ENCODE measurements at regions not wholly inside any gene's neighbourhood (a gene's known extent, or its start where the extent isn't known, plus 50 kb on each side); places are given as distances from the start of the nearest gene placed in this dataset.

- no peak overlapping the region for H3K27ac Mint-ChIP-seq
- no peak overlapping the region for H3K4me3 ChIP-seq (ENCODE audit: low read length)
- H3K27ac ChIP-seq (ENCODE audit: low read length), result no peak overlapping the region
- TF ChIP-seq, protein P1, sequence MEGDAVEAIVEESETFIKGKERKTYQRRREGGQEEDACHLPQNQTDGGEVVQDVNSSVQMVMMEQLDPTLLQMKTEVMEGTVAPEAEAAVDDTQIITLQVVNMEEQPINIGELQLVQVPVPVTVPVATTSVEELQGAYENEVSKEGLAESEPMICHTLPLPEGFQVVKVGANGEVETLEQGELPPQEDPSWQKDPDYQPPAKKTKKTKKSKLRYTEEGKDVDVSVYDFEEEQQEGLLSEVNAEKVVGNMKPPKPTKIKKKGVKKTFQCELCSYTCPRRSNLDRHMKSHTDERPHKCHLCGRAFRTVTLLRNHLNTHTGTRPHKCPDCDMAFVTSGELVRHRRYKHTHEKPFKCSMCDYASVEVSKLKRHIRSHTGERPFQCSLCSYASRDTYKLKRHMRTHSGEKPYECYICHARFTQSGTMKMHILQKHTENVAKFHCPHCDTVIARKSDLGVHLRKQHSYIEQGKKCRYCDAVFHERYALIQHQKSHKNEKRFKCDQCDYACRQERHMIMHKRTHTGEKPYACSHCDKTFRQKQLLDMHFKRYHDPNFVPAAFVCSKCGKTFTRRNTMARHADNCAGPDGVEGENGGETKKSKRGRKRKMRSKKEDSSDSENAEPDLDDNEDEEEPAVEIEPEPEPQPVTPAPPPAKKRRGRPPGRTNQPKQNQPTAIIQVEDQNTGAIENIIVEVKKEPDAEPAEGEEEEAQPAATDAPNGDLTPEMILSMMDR (IDR thresholded peaks at IDR 0.05), result no peak
- H3K27me3 Mint-ChIP-seq (ENCODE audit: low read depth in 2 of 2), result peaks cover 7 to 11% of the 10 kb centered on the region in 2 donors
- H3K9me3 ChIP-seq (ENCODE audit: control insufficient read depth, insufficient read depth, low read length), result no peaks in the 10 kb centered on the region
- no peaks in the 10 kb centered on the region for H3K4me1 ChIP-seq (ENCODE audit: control insufficient read depth, insufficient read depth, low read length)
- intact Hi-C loops (cut with micrococcal nuclease), result no loop called here
- no peaks in the 10 kb centered on the region for H3K36me3 Mint-ChIP-seq
- whole genome bisulfite sequencing (ENCODE audit: insufficient coverage), result 83% methylated on average over 1 of the region's 1 CpG
- no peak for DNase-seq
- H3K4me3 Mint-ChIP-seq, result no peak overlapping the region
- H3K9me3 Mint-ChIP-seq, result no peaks in the 10 kb centered on the region
- no peaks in the 10 kb centered on the region for H3K36me3 ChIP-seq (ENCODE audit: control insufficient read depth, insufficient read depth, low read length)
- no peak for ATAC-seq
- H3K27me3 ChIP-seq (ENCODE audit: control insufficient read depth, insufficient read depth, low read length), result no peaks in the 10 kb centered on the region
- H3K4me1 Mint-ChIP-seq, result no peaks in the 10 kb centered on the region
Observed at GRCh38 chr2:23270810-23271209, 114.2 kb upstream of the KLHL29 start.

DNA sequence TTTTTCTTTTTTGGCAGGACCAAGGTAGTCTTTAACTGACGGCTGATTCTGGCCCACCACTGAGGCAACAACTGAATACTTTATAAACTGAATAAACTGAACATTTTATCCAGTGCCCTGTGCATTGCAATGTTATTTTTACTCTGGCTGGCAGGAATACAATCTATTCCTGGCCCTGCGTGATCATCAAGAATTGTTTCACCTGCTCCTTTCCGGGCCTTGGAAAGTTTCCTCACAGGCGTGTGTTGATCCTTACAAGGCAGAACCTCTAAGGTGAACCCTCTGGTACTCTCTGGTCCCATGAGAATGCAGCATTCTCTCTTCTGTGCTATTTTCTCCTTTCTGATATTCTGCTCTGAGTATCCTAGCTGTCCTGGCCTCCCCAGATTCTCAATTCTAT, 113.7 kb upstream of the KLHL29 start:
- Mint-ChIP-seq H3K27ac (no peak overlapping the region), H3K9me3 (no peaks in the 10 kb centered on the region), H3K4me1 (no peaks in the 10 kb centered on the region), H3K27me3 (ENCODE audit: low read depth in 2 of 2) (peaks cover 8 to 11% of the 10 kb centered on the region in 2 donors), H3K4me3 (no peak overlapping the region), H3K36me3 (no peaks in the 10 kb centered on the region)
- DNase-seq (no peak), ATAC-seq (no peak)
- no peaks in the 10 kb centered on the region for H3K9me3 ChIP-seq (ENCODE audit: control insufficient read depth, insufficient read depth, low read length)
- intact Hi-C loops (cut with micrococcal nuclease), result no loop called here
- no peaks in the 10 kb centered on the region for H3K27me3 ChIP-seq (ENCODE audit: control insufficient read depth, insufficient read depth, low read length)
- H3K4me3 ChIP-seq (ENCODE audit: low read length), result no peak overlapping the region
- 91% methylated on average over 4 of the region's 4 CpGs for WGBS (ENCODE audit: insufficient coverage)
- H3K4me1 ChIP-seq (ENCODE audit: control insufficient read depth, insufficient read depth, low read length), result no peaks in the 10 kb centered on the region
- TF ChIP-seq, protein P1 (IDR thresholded peaks at IDR 0.05), result no peak
- H3K36me3 ChIP-seq (ENCODE audit: control insufficient read depth, insufficient read depth, low read length), result no peaks in the 10 kb centered on the region
- no peak overlapping the region for H3K27ac ChIP-seq (ENCODE audit: low read length)

DNA sequence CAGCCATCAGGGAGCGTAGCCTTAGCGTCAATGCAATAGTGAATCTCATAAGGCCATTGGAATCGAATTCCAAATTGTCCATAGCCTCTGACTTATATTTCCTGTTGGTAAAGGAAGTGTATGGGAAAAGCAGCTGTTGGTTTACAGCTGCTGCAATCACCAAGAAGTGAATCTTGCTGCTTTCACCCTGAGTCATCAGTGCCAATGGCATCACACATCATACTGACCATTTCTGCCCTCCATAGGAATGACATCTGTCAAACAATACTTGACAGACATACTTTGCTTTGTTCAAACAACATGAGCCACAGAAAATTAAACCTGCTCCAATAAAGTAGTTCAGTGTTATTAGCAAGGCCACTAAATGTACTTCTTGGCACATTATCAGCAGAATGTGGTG, 111.2 kb upstream of the KLHL29 start:
- WGBS (ENCODE audit: insufficient coverage), result 87% methylated on average over 3 of the region's 3 CpGs
- H3K4me1 Mint-ChIP-seq, result no peaks in the 10 kb centered on the region
- Histone ChIP-seq H3K36me3 (ENCODE audit: control insufficient read depth, insufficient read depth, low read length) (no peaks in the 10 kb centered on the region), H3K4me1 (ENCODE audit: control insufficient read depth, insufficient read depth, low read length) (no peaks in the 10 kb centered on the region), H3K27ac (ENCODE audit: low read length) (no peak overlapping the region), H3K27me3 (ENCODE audit: control insufficient read depth, insufficient read depth, low read length) (no peaks in the 10 kb centered on the region), H3K9me3 (ENCODE audit: control insufficient read depth, insufficient read depth, low read length) (no peaks in the 10 kb centered on the region), H3K4me3 (ENCODE audit: low read length) (no peak overlapping the region)
- no peaks in the 10 kb centered on the region for H3K9me3 Mint-ChIP-seq
- peaks cover 11 to 13% of the 10 kb centered on the region in 2 donors for H3K27me3 Mint-ChIP-seq (ENCODE audit: low read depth in 2 of 2)
- H3K4me3 Mint-ChIP-seq, result no peak overlapping the region
- DNase-seq, result no peak
- TF ChIP-seq, protein P1 (IDR thresholded peaks at IDR 0.05), result no peak
- H3K27ac Mint-ChIP-seq, result no peak overlapping the region
- ATAC-seq, result no peak
- intact Hi-C loops (cut with micrococcal nuclease), result no loop called here
- H3K36me3 Mint-ChIP-seq, result no peaks in the 10 kb centered on the region

DNA sequence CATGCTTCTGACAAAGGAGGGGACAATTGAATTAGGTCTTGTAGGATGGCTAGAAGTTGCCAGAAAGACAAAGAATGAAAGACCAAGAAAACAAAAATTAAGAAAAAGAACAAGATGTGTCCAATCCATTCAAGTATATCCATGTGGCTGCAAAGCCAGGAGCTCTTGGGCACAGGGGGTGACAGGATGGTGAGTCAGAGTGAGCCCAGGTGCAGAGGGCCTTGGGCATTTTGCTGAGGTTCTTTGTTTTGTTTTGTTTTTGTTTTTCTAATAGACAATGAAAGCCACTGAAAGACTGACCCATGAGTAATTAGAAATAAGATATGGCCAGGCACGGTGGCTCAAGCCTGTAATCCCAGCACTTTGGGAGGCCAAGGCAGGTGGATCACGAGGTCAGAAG, 104.6 kb upstream of the KLHL29 start:
- intact Hi-C loops (cut with micrococcal nuclease), result no loop called here
- DNase-seq (no peak), ATAC-seq (no peak)
- Histone ChIP-seq H3K4me1 (ENCODE audit: control insufficient read depth, insufficient read depth, low read length) (no peaks in the 10 kb centered on the region), H3K9me3 (ENCODE audit: control insufficient read depth, insufficient read depth, low read length) (no peaks in the 10 kb centered on the region), H3K27ac (ENCODE audit: low read length) (no peak overlapping the region), H3K27me3 (ENCODE audit: control insufficient read depth, insufficient read depth, low read length) (no peaks in the 10 kb centered on the region), H3K4me3 (ENCODE audit: low read length) (no peak overlapping the region), H3K36me3 (ENCODE audit: control insufficient read depth, insufficient read depth, low read length) (no peaks in the 10 kb centered on the region)
- Mint-ChIP-seq H3K27ac (no peak overlapping the region), H3K4me3 (no peak overlapping the region), H3K36me3 (no peaks in the 10 kb centered on the region), H3K4me1 (no peaks in the 10 kb centered on the region), H3K27me3 (ENCODE audit: low read depth in 2 of 2) (peaks cover 0 to 9% of the 10 kb centered on the region in 2 donors), H3K9me3 (peaks cover 0 to 3% of the 10 kb centered on the region in 2 donors)
- 97% methylated on average over 2 of the region's 2 CpGs for WGBS (ENCODE audit: insufficient coverage)
- TF ChIP-seq, protein P1 (IDR thresholded peaks at IDR 0.05), result no peak
